ENCODE measurements at regions not wholly inside any gene's neighbourhood (a gene's known extent, or its start where the extent isn't known, plus 50 kb on each side); places are given as distances from the start of the nearest gene placed in this dataset.

DNA sequence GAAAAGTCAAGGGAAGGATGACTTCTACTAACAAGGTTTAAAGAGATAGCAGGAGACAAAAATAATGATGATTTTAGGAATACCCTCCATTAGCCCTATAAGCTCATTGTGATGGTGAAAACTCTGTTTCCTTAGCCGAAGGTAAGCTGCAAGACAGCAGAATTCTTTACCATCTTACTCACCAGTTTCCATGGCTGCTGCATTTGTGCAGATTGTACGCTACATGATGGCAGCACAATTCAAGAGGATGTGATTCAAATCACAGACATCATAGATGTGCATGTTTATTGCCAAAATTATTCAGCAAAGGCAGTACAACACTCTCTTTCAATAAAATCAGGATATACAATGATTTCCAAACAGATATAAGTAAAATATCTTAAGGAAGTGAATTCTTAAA is 175.6 kb downstream of the SPATA31D1 start:
- no peak for DNase-seq (ENCODE audit: low read depth, low spot score)
- H3K79me2 ChIP-seq (ENCODE audit: insufficient read depth, low read length), result no peaks in the 10 kb centered on the region

GRCh38 chr9:82167296-82167695 is 178.7 kb downstream of the SPATA31D1 start:
- H3K4me2 ChIP-seq (ENCODE audit: low read length), result no peak overlapping the region
- intact Hi-C loops (cut with micrococcal nuclease), result no loop called here
- H3K27ac ChIP-seq (ENCODE audit: low read depth, low read length), result no peak overlapping the region
- BruUV-seq (replicated peaks), result no TSS peak
- no peak for DNase-seq (ENCODE audit: low read depth, low spot score)
- no peak overlapping the region for H3K9ac ChIP-seq (ENCODE audit: low read length)
- H3K36me3 ChIP-seq (ENCODE audit: control insufficient read depth in 1 of 2, insufficient read depth in 2 of 2, low read length in 2 of 2), result no peaks in the 10 kb centered on the region
- no peak for ATAC-seq
- H2AFZ ChIP-seq (ENCODE audit: low read depth, low read length, poor library complexity, severe bottlenecking), result no peak overlapping the region
- no peaks in the 10 kb centered on the region for H4K20me1 ChIP-seq (ENCODE audit: insufficient read depth)
- no peaks in the 10 kb centered on the region for H3K9me2 ChIP-seq (ENCODE audit: insufficient read depth)
- ChIA-PET POLR2A (no interaction called here), CTCF (no interaction called here), RAD21 (ENCODE audit: low non-redundant PET in 1 of 2, low total read pairs in 2 of 2, uncharacterized antibody in 2 of 2, unreplicated experiment in 2 of 2) (no interaction called here)
- H3K9me3 ChIP-seq (ENCODE audit: control insufficient read depth in 1 of 2, insufficient read depth in 1 of 2, low read depth in 1 of 2, low read length in 2 of 2), result no peaks in the 10 kb centered on the region
- no peaks in the 10 kb centered on the region for H3K4me1 ChIP-seq (ENCODE audit: control insufficient read depth in 1 of 2, insufficient read depth in 2 of 2, low read length in 2 of 2)
- no peaks in the 10 kb centered on the region for H3K79me2 ChIP-seq (ENCODE audit: insufficient read depth, low read length)
- H3K27me3 ChIP-seq (ENCODE audit: insufficient read depth, low read length), result no peaks in the 10 kb centered on the region
- H3K4me3 ChIP-seq (replicated peaks in 1 of 2; ENCODE audit: low read depth in 1 of 2, low read length in 2 of 2), result no peak overlapping the region
- TF ChIP-seq EGR1 (IDR thresholded peaks at IDR 0.05; ENCODE audit: low read depth), result no peak
- no peak for TF ChIP-seq CTCF (IDR thresholded peaks at IDR 0.05 in 2 of 3, conservative IDR thresholded peaks at IDR 0.05 in 1 of 3; ENCODE audit: borderline replicate concordance in 1 of 3, insufficient read depth in 1 of 3, low read depth in 2 of 3, low read length in 2 of 3)
- TF ChIP-seq POLR2AphosphoS5 (IDR thresholded peaks at IDR 0.05; ENCODE audit: low read depth, low read length), result no peak

More for the DNA sequence above, 175.6 kb downstream of the SPATA31D1 start:
- H3K4me3 ChIP-seq (replicated peaks in 1 of 2; ENCODE audit: low read depth in 1 of 2, low read length in 2 of 2), result no peak overlapping the region
- ChIA-PET CTCF (no interaction called here), POLR2A (no interaction called here), RAD21 (ENCODE audit: low non-redundant PET in 1 of 2, low total read pairs in 2 of 2, uncharacterized antibody in 2 of 2, unreplicated experiment in 2 of 2) (no interaction called here)
- no peak overlapping the region for H3K9ac ChIP-seq (ENCODE audit: low read length)
- H3K9me2 ChIP-seq (ENCODE audit: insufficient read depth), result no peaks in the 10 kb centered on the region
- no peaks in the 10 kb centered on the region for H3K36me3 ChIP-seq (ENCODE audit: control insufficient read depth in 1 of 2, insufficient read depth in 2 of 2, low read length in 2 of 2)
- H4K20me1 ChIP-seq (ENCODE audit: insufficient read depth), result no peaks in the 10 kb centered on the region
- TF ChIP-seq POLR2AphosphoS5 (IDR thresholded peaks at IDR 0.05; ENCODE audit: low read depth, low read length), result no peak
- TF ChIP-seq ELF1 (IDR thresholded peaks at IDR 0.05; ENCODE audit: borderline replicate concordance, low read depth), result no peak
- no peaks in the 10 kb centered on the region for H3K9me3 ChIP-seq (ENCODE audit: control insufficient read depth in 1 of 2, insufficient read depth in 1 of 2, low read depth in 1 of 2, low read length in 2 of 2)
- no TSS peak for BruUV-seq (replicated peaks)
- intact Hi-C loops (cut with micrococcal nuclease), result no loop called here
- H3K4me1 ChIP-seq (ENCODE audit: control insufficient read depth in 1 of 2, insufficient read depth in 2 of 2, low read length in 2 of 2), result no peaks in the 10 kb centered on the region
- ATAC-seq, result no peak
- H3K27ac ChIP-seq (ENCODE audit: low read depth, low read length), result no peak overlapping the region
- no peak overlapping the region for H2AFZ ChIP-seq (ENCODE audit: low read depth, low read length, poor library complexity, severe bottlenecking)
- H3K27me3 ChIP-seq (ENCODE audit: insufficient read depth, low read length), result no peaks in the 10 kb centered on the region
- H3K4me2 ChIP-seq (ENCODE audit: low read length), result no peak overlapping the region
